ENCODE measurements at regions not wholly inside any gene's neighbourhood (a gene's known extent, or its start where the extent isn't known, plus 50 kb on each side); places are given as distances from the start of the nearest gene placed in this dataset.

GRCh38 chr4:52421811-52422213, 237.3 kb downstream of the USP46 start:
- TF ChIP-seq POLR2AphosphoS5 (IDR thresholded peaks at IDR 0.05) (no peak), CTCF (IDR thresholded peaks at IDR 0.05) (no peak), POLR2A (IDR thresholded peaks at IDR 0.05) (no peak)
